Subcutaneous abdominal adipose tissue (tissue), 5 donors: ENCODE measurements at regions not wholly inside any gene's neighbourhood (a gene's known extent, or its start where the extent isn't known, plus 50 kb on each side); places are given as distances from the start of the nearest gene placed in this dataset.

Source experiments
- H3K27ac ChIP-seq: one replicate; pipeline ENCODE4 v1.7.0; 2013; ENCODE audit warnings: low read depth, mild to moderate bottlenecking, inconsistent platforms, low read length, moderate library complexity
- H3K27me3 ChIP-seq, 5 donors: one replicate each; pipeline ENCODE4 v1.7.0; 2013; ENCODE audit warnings: low read length in 5 of 5, inconsistent platforms in 1 of 5; ENCODE audit not compliant: control insufficient read depth in 5 of 5, insufficient read depth in 4 of 5
- H3K36me3 ChIP-seq, 5 donors: one replicate each; pipeline ENCODE4 v1.7.0; 2013; ENCODE audit warnings: low read length in 5 of 5; ENCODE audit not compliant: control insufficient read depth in 5 of 5, insufficient read depth in 5 of 5
- H3K4me1 ChIP-seq, 5 donors: one replicate each; pipeline ENCODE4 v1.7.0; 2013; ENCODE audit warnings: low read length in 5 of 5, mild to moderate bottlenecking in 3 of 5, moderate library complexity in 1 of 5; ENCODE audit not compliant: control insufficient read depth in 5 of 5, insufficient read depth in 5 of 5
- H3K4me3 ChIP-seq, 5 donors: one replicate each; pipeline ENCODE4 v1.7.0; 2013; ENCODE audit warnings: low read length in 5 of 5, low read depth in 1 of 5
- H3K9ac ChIP-seq, 5 donors: one replicate each; pipeline ENCODE4 v1.7.0; 2013; ENCODE audit warnings: low read length in 5 of 5, mild to moderate bottlenecking in 4 of 5, moderate library complexity in 3 of 5
- H3K9me3 ChIP-seq, 5 donors: one replicate each; pipeline ENCODE4 v1.7.0; 2013; ENCODE audit warnings: low read length in 5 of 5; ENCODE audit not compliant: control insufficient read depth in 5 of 5
- donor health status: healthy.
- donor health status: healthy.
- donor health status: healthy.
- donor health status: healthy.
- donor health status: healthy.

- Histone ChIP-seq H3K4me1 (no peaks in the 10 kb centered on the region), H3K27me3 (no peaks in the 10 kb centered on the region), H3K9ac (no peak overlapping the region), H3K9me3 (no peaks in the 10 kb centered on the region), H3K27ac (no peak overlapping the region), H3K36me3 (no peaks in the 10 kb centered on the region), H3K4me3 (no peak overlapping the region)
Observed at GRCh38 chr16:74049027-74049426, 247.6 kb upstream of the PSMD7 start.

- Histone ChIP-seq H3K4me1 (no peaks in the 10 kb centered on the region), H3K36me3 (no peaks in the 10 kb centered on the region), H3K9ac (no peak overlapping the region), H3K27me3 (no peaks in the 10 kb centered on the region), H3K27ac (no peak overlapping the region), H3K9me3 (no peaks in the 10 kb centered on the region), H3K4me3 (no peak overlapping the region)
Observed at GRCh38 chr16:74046524-74046923, 250.1 kb upstream of the PSMD7 start.

GRCh38 chr16:74045513-74045912 is 251.1 kb upstream of the PSMD7 start:
- Histone ChIP-seq H3K4me3 (no peak overlapping the region), H3K36me3 (no peaks in the 10 kb centered on the region), H3K9ac (no peak overlapping the region), H3K9me3 (no peaks in the 10 kb centered on the region), H3K27ac (no peak overlapping the region), H3K27me3 (no peaks in the 10 kb centered on the region), H3K4me1 (no peaks in the 10 kb centered on the region)

DNA sequence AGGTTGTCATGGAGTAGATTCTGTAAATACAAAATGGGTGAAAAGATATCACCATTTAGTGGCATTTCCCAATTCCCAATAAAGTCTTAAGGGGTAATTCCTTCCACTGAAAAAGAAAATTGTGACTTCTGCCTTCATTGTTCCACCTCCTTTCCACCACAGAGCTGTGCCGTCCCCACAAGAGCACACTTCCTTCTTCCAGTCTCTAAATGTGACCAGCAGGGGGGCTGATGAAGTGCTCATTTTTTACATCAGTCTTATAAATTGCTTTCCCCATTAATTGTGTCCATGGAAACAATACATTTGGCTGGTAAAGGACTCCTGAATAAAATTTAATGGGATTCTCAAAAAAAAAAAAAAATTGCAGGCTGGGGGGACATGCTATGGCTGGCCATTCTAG is 260.8 kb upstream of the PSMD7 start:
- no peaks in the 10 kb centered on the region for H3K4me1 ChIP-seq
- no peaks in the 10 kb centered on the region for H3K9me3 ChIP-seq
- peaks cover 0 to 3% (median 0%) of the 10 kb centered on the region in 5 donors for H3K27me3 ChIP-seq
- H3K27ac ChIP-seq, result no peak overlapping the region
- H3K9ac ChIP-seq, result no peak overlapping the region
- H3K36me3 ChIP-seq, result no peaks in the 10 kb centered on the region
- no peak overlapping the region for H3K4me3 ChIP-seq

DNA sequence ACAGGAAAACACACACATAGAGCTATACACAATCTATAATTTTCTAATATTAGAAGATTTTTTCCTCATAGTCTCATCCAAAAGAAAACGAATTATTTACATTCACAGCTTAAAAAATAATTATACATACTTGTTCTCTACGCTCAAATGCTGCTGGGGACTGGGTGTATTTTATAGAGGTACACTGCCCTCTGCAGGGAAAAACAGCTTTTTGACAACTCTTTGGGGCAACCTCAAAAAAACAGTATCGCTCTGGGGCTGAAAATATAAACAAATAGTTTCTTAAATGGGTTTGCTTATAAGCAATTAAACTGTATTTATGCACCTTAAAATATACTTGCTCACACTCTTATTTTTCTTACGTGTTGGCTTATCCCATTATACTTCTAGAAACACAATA is 261.8 kb upstream of the PSMD7 start:
- no peak overlapping the region for H3K9ac ChIP-seq

GRCh38 chr16:74034200-74034599 is 262.4 kb upstream of the PSMD7 start:
- H3K9ac ChIP-seq, result no peak overlapping the region
- no peaks in the 10 kb centered on the region for H3K4me1 ChIP-seq
- no peak overlapping the region for H3K4me3 ChIP-seq

More for the DNA sequence above, 261.8 kb upstream of the PSMD7 start:
- Histone ChIP-seq H3K4me3 (no peak overlapping the region), H3K27me3 (peaks cover 0 to 3% (median 0%) of the 10 kb centered on the region in 5 donors), H3K36me3 (no peaks in the 10 kb centered on the region), H3K27ac (no peak overlapping the region), H3K9me3 (no peaks in the 10 kb centered on the region), H3K4me1 (no peaks in the 10 kb centered on the region)

DNA sequence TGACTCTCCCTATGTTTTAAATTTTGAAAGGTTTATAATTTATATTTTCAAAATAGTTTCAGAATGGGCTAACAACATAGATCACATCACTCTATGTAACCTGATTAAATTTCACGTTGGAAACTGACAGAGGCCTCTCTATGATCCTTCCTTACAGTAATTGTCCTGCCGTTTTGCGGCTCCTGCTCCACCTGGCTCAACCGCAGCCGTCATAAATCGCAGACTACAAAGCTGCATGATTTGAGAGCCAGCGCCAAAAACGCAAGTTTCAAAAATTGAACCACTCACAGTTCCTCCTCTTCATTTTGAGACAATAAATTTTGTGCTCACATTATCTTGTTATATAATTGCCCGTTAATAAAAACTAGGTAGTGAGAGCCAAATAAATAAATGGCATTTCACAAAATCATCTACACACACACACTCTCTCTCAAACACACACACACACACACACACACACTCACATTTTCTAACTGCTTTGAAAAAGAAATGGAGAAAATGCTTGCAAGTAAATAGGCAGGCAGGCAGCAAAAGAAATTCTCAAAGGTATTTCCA is 263.1 kb upstream of the PSMD7 start:
- Histone ChIP-seq H3K9ac (no peak overlapping the region), H3K27me3 (peaks cover 0 to 3% (median 0%) of the 10 kb centered on the region in 5 donors), H3K36me3 (no peaks in the 10 kb centered on the region), H3K9me3 (no peaks in the 10 kb centered on the region), H3K27ac (no peak overlapping the region), H3K4me1 (no peaks in the 10 kb centered on the region), H3K4me3 (no peak overlapping the region)

More at GRCh38 chr16:74034200-74034599, 262.4 kb upstream of the PSMD7 start:
- Histone ChIP-seq H3K27ac (no peak overlapping the region), H3K9me3 (no peaks in the 10 kb centered on the region), H3K36me3 (no peaks in the 10 kb centered on the region), H3K27me3 (peaks cover 0 to 3% (median 0%) of the 10 kb centered on the region in 5 donors)

- Histone ChIP-seq H3K27ac (no peak overlapping the region), H3K9me3 (no peaks in the 10 kb centered on the region), H3K9ac (no peak overlapping the region), H3K4me1 (no peaks in the 10 kb centered on the region), H3K27me3 (peaks cover 0 to 3% (median 0%) of the 10 kb centered on the region in 5 donors), H3K36me3 (no peaks in the 10 kb centered on the region), H3K4me3 (no peak overlapping the region)
Observed at GRCh38 chr16:74031551-74031950, 265.1 kb upstream of the PSMD7 start.

DNA sequence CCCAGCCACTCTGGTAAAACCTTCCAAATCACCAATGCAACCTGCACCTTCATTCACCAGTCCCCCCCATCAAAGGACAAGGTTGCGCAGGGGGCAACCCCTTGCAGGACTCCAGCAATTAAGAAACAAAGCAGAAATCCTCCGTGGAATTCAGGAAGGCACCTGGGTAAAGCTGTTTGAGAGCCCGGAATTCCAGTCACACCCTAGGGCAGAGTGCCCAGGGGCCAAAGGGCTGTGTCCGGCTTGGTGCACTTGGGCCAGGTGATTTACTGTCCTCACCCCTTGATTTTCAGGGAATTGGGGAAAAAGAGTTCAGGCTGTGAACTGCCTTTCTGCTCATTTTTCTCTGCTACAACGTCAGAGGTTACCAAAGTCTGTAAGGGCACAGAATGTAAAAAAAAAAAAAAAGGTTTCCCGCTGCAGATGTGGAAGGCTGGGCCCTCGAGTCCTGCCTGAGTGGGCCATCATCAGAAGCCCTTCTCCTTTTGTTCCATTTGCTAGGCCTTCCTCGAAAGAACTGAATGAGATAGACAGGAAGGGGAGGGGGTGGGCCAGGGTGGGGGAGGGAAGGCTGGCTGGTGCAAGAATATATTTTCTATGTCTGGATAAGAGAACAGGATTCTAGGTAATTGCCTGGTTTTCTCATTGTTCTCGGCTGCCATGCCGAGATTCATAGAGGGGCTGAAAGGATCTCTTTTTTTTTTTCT is 266.5 kb upstream of the PSMD7 start:
- Histone ChIP-seq H3K27ac (no peak overlapping the region), H3K27me3 (peaks cover 0 to 3% (median 0%) of the 10 kb centered on the region in 5 donors), H3K9ac (no peak overlapping the region), H3K4me1 (no peaks in the 10 kb centered on the region), H3K36me3 (no peaks in the 10 kb centered on the region), H3K9me3 (no peaks in the 10 kb centered on the region), H3K4me3 (no peak overlapping the region)

- Histone ChIP-seq H3K27ac (no peak overlapping the region), H3K36me3 (no peaks in the 10 kb centered on the region), H3K9ac (no peak overlapping the region), H3K4me3 (no peak overlapping the region), H3K27me3 (peaks cover 0 to 6% (median under 1%) of the 10 kb centered on the region in 5 donors), H3K4me1 (no peaks in the 10 kb centered on the region), H3K9me3 (no peaks in the 10 kb centered on the region)
Observed at GRCh38 chr16:74029115-74029792, 267.4 kb upstream of the PSMD7 start.
